HCT116 (cell line): ENCODE measurements at regions not wholly inside any gene's neighbourhood (a gene's known extent, or its start where the extent isn't known, plus 50 kb on each side); places are given as distances from the start of the nearest gene placed in this dataset.

Source experiments
- ATAC-seq: fragments of 200-7000 bp; cut with Tn5 transposase; 2 replicates; pipeline ENCODE4 v1.9.1; 2020; ENCODE audit warnings: mild to moderate bottlenecking, moderate library complexity
- BruUV-seq: library from RNA; stranded (reverse); fragments of 400-500 nt; replicated peaks from 2 replicates; lab custom pipeline; 2021; lab: Mats Ljungman, UMichigan
- CTCF ChIA-PET: fragments of 300-600 bp; sonication (Branson Sonifier 250); formaldehyde crosslinking; loops from one replicate; lab custom pipeline; 2021; ENCODE audit warnings: antibody characterized with exemption; lab: Charles Lee
- POLR2A ChIA-PET: fragments of 300-600, 350-600 bp; sonication (Branson Sonifier 250); formaldehyde crosslinking; loops from one replicate; lab custom pipeline; 2021; ENCODE audit warnings: antibody characterized with exemption; lab: Charles Lee
- RAD21 ChIA-PET, 2 experiments: fragments of 300-600 bp; sonication (Branson Sonifier 250); formaldehyde crosslinking; loops; one replicate each; lab custom pipeline; 2023; ENCODE audit warnings: low total read pairs in 2 of 2; ENCODE audit not compliant: uncharacterized antibody in 2 of 2, unreplicated experiment in 2 of 2, low non-redundant PET in 1 of 2; lab: Charles Lee
- DNase-seq: peaks from one replicate; pipeline ENCODE4 v3.0.0-alpha.2; 2010; ENCODE audit warnings: low read depth, low spot score
- H2AFZ ChIP-seq: fragments of 200-600 bp; shearing (Covaris generic), sonication (generic); 2 replicates; pipeline ENCODE4 v1.6.1; 2017; ENCODE audit warnings: low read depth, mixed run types, mixed read lengths, antibody characterized with exemption, low read length; ENCODE audit not compliant: poor library complexity, severe bottlenecking
- H3K27ac ChIP-seq: 2 replicates; pipeline ENCODE4 v1.5.1; 2012; ENCODE audit warnings: low read depth, low read length
- H3K27me3 ChIP-seq: fragments of 200-600 bp; sonication (generic); 2 replicates; pipeline ENCODE4 v1.6.1; 2016; ENCODE audit warnings: mixed run types, low read length, mixed read lengths; ENCODE audit not compliant: insufficient read depth
- H3K36me3 ChIP-seq, 2 experiments: fragments of 200-500 bp in 1 of 2; fragments of 200-600 bp in 1 of 2; sonication (Bioruptor generic) in 1 of 2; sonication (generic) in 1 of 2; 2 replicates each; pipeline versions ENCODE4 v1.5.1 to v1.6.1; 2014 to 2016; ENCODE audit warnings: low read length in 2 of 2, inconsistent platforms in 1 of 2, mixed read lengths in 1 of 2, mixed run types in 1 of 2; ENCODE audit not compliant: insufficient read depth in 2 of 2, control insufficient read depth in 1 of 2
- H3K4me1 ChIP-seq, 2 experiments: fragments of 200-600 bp in 1 of 2; sonication (generic) in 1 of 2; 2 replicates each; pipeline versions ENCODE4 v1.5.1 to v1.6.1; 2012 to 2017; ENCODE audit warnings: low read length in 2 of 2, inconsistent platforms in 1 of 2, mild to moderate bottlenecking in 1 of 2, mixed read lengths in 1 of 2, mixed run types in 1 of 2, moderate library complexity in 1 of 2; ENCODE audit not compliant: insufficient read depth in 2 of 2, control insufficient read depth in 1 of 2
- H3K4me2 ChIP-seq: fragments of 200-600 bp; sonication (generic); 2 replicates; pipeline ENCODE4 v1.6.1; 2017; ENCODE audit warnings: mixed run types, low read length, mixed read lengths
- H3K4me3 ChIP-seq, 2 experiments: fragments of 200-600 bp in 1 of 2; sonication (generic) in 1 of 2; replicated peaks in 1 of 2; 2 replicates each; pipeline ENCODE4 v1.5.1; 2011 to 2016; ENCODE audit warnings: low read length in 2 of 2, control low read depth in 1 of 2, low read depth in 1 of 2, mild to moderate bottlenecking in 1 of 2, mixed read lengths in 1 of 2, mixed run types in 1 of 2
- H3K79me2 ChIP-seq: fragments of 200-600 bp; sonication (generic); 2 replicates; pipeline ENCODE4 v1.6.1; 2017; ENCODE audit warnings: mild to moderate bottlenecking, mixed run types, low read length, moderate library complexity, mixed read lengths; ENCODE audit not compliant: insufficient read depth
- H3K9ac ChIP-seq: fragments of 200-600 bp; sonication (generic); 2 replicates; pipeline ENCODE4 v1.6.1; 2016; ENCODE audit warnings: low read length, mixed read lengths
- H3K9me2 ChIP-seq: fragments of 200-600 bp; sonication (generic), shearing (Covaris generic); 2 replicates; pipeline ENCODE4 v1.6.1; 2017; ENCODE audit warnings: mixed run types, mild to moderate bottlenecking, moderate library complexity; ENCODE audit not compliant: insufficient read depth
- H3K9me3 ChIP-seq, 2 experiments: fragments of 200-500 bp in 1 of 2; fragments of 200-600 bp in 1 of 2; sonication (Bioruptor generic) in 1 of 2; sonication (generic) in 1 of 2; 2 replicates each; pipeline ENCODE4 v1.6.1; 2014 to 2017; ENCODE audit warnings: low read length in 2 of 2, mixed read lengths in 2 of 2, inconsistent platforms in 1 of 2, low read depth in 1 of 2, mild to moderate bottlenecking in 1 of 2, mixed run types in 1 of 2, moderate library complexity in 1 of 2; ENCODE audit not compliant: control insufficient read depth in 1 of 2, insufficient read depth in 1 of 2
- H4K20me1 ChIP-seq: fragments of 200-600 bp; sonication (generic), shearing (Covaris generic); 2 replicates; pipeline ENCODE4 v1.6.1; 2017; ENCODE audit warnings: mixed run types, mild to moderate bottlenecking, moderate library complexity; ENCODE audit not compliant: insufficient read depth
- ATF3 ChIP-seq: IDR thresholded peaks from 2 replicates; pipeline ENCODE4 v1.6.1; 2012
- CBX3 ChIP-seq: IDR thresholded peaks from 2 replicates; pipeline ENCODE4 v1.6.1; 2012; ENCODE audit warnings: low read depth
- CTCF ChIP-seq, 3 experiments: fragments of 200-600 bp in 1 of 3; sonication (generic) in 1 of 3; IDR thresholded peaks in 2 of 3; conservative IDR thresholded peaks in 1 of 3; 2 replicates each; pipeline ENCODE4 v1.5.1; 2012 to 2017; ENCODE audit warnings: low read depth in 2 of 3, low read length in 2 of 3, antibody characterized with exemption in 1 of 3, borderline replicate concordance in 1 of 3, control low read depth in 1 of 3, mild to moderate bottlenecking in 1 of 3, mixed read lengths in 1 of 3, mixed run types in 1 of 3, moderate library complexity in 1 of 3; ENCODE audit not compliant: insufficient read depth in 1 of 3
- EGR1 ChIP-seq: IDR thresholded peaks from 2 replicates; pipeline ENCODE4 v1.6.1; 2012; ENCODE audit warnings: low read depth
- EZH2 ChIP-seq: fragments of 200-600 bp; sonication (generic); IDR thresholded peaks from 2 replicates; pipeline ENCODE4 v1.6.1; 2017; ENCODE audit warnings: antibody characterized with exemption, mixed run types
- EZH2phosphoT487 ChIP-seq: fragments of 200-600 bp; IDR thresholded peaks from 2 replicates; pipeline ENCODE4 v1.6.1; 2018; ENCODE audit warnings: antibody characterized with exemption, borderline replicate concordance
- JUND ChIP-seq: IDR thresholded peaks from 2 replicates; pipeline ENCODE4 v1.6.1; 2012
- MAX ChIP-seq: IDR thresholded peaks from 2 replicates; pipeline ENCODE4 v1.6.1; 2012
- POLR2AphosphoS5 ChIP-seq: IDR thresholded peaks from 2 replicates; pipeline ENCODE4 v1.6.1; 2011; ENCODE audit warnings: mild to moderate bottlenecking, low read depth, low read length, moderate library complexity
- RAD21 ChIP-seq: IDR thresholded peaks from 2 replicates; pipeline ENCODE4 v1.6.1; 2012; ENCODE audit warnings: low read depth, mild to moderate bottlenecking
- SIN3A ChIP-seq: IDR thresholded peaks from 2 replicates; pipeline ENCODE4 v1.6.1; 2012; ENCODE audit warnings: low read depth
- SP1 ChIP-seq: IDR thresholded peaks from 2 replicates; pipeline ENCODE4 v1.6.1; 2012; ENCODE audit warnings: low read depth
- SRF ChIP-seq: IDR thresholded peaks from 2 replicates; pipeline ENCODE4 v1.6.1; 2012; ENCODE audit warnings: low read depth
- TCF7L2 ChIP-seq: IDR thresholded peaks from 2 replicates; pipeline ENCODE4 v1.7.0; 2011; ENCODE audit warnings: borderline replicate concordance, inconsistent platforms; ENCODE audit not compliant: insufficient read depth, insufficient read length; ENCODE audit errors: extremely low read depth
- YY1 ChIP-seq: IDR thresholded peaks from 2 replicates; pipeline ENCODE4 v1.6.1; 2011; ENCODE audit warnings: low read length, low read depth, moderate library complexity, mild to moderate bottlenecking; ENCODE audit not compliant: insufficient replicate concordance; ENCODE audit errors: extremely low read depth
- ZNF274 ChIP-seq: fragments of 200-500 bp; sonication (Bioruptor generic); IDR thresholded peaks from 2 replicates; pipeline ENCODE4 v1.6.1; 2014; ENCODE audit warnings: mild to moderate bottlenecking, low read depth, low read length, inconsistent platforms
- intact Hi-C: fragments of 100-400 bp; cut with micrococcal nuclease; formaldehyde crosslinking; loops from 2 replicates; pipeline ENCODE4 v1.10.0; 2022

GRCh38 chr21:35850029-35850428 lies 210.3 kb downstream of the SETD4 start:
- Histone ChIP-seq H3K27me3 (no peaks in the 10 kb centered on the region), H3K27ac (no peak overlapping the region), H3K4me3 (no peak overlapping the region), H2AFZ (no peak overlapping the region), H3K36me3 (no peaks in the 10 kb centered on the region), H3K4me1 (no peaks in the 10 kb centered on the region), H3K79me2 (no peaks in the 10 kb centered on the region), H3K9me2 (no peaks in the 10 kb centered on the region), H4K20me1 (no peaks in the 10 kb centered on the region), H3K9ac (no peak overlapping the region), H3K4me2 (no peak overlapping the region), H3K9me3 (no peaks in the 10 kb centered on the region)
- ChIA-PET CTCF (interaction anchor here (2.7 kb wide), 1 partner anchor 10 kb away, joined by 9 read pairs; no protein-coding TSS in a partner anchor), RAD21 (no interaction called here), POLR2A (no interaction called here)
- intact Hi-C loops, result no loop called here
- TF ChIP-seq EGR1 (no peak), EZH2 (no peak), POLR2AphosphoS5 (no peak), SP1 (no peak), RAD21 (no peak), CBX3 (no peak), JUND (no peak), TCF7L2 (no peak), SRF (no peak), ZNF274 (no peak), MAX (no peak), SIN3A (no peak)
- ATAC-seq (no peak), DNase-seq (no peak)
- BruUV-seq, result no TSS peak

- ChIA-PET POLR2A (no interaction called here), CTCF (interaction anchor here (2.7 kb wide), 1 partner anchor 9 kb away, joined by 9 read pairs; no protein-coding TSS in a partner anchor), RAD21 (no interaction called here)
- H3K9ac ChIP-seq, result no peak overlapping the region
- no peak overlapping the region for H3K4me3 ChIP-seq
- DNase-seq (no peak), ATAC-seq (no peak)
- H3K27ac ChIP-seq, result no peak overlapping the region
- no peaks in the 10 kb centered on the region for H4K20me1 ChIP-seq
- no peaks in the 10 kb centered on the region for H3K9me3 ChIP-seq
- no peak overlapping the region for H2AFZ ChIP-seq
- intact Hi-C loops, result loop anchor here (10.0 kb wide), 1 partner anchor 414 kb away; no protein-coding TSS in a partner anchor
- no peak overlapping the region for H3K4me2 ChIP-seq
- no TSS peak for BruUV-seq
- no peaks in the 10 kb centered on the region for H3K4me1 ChIP-seq
- H3K9me2 ChIP-seq, result no peaks in the 10 kb centered on the region
- no peaks in the 10 kb centered on the region for H3K36me3 ChIP-seq
- H3K79me2 ChIP-seq, result no peaks in the 10 kb centered on the region
- H3K27me3 ChIP-seq, result no peaks in the 10 kb centered on the region
- TF ChIP-seq EZH2phosphoT487 (no peak), SRF (no peak), EZH2 (no peak), RAD21 (no peak), ATF3 (no peak), YY1 (no peak), MAX (no peak), SP1 (no peak), CTCF (IDR thresholded peaks at IDR 0.05 in 2 of 3, conservative IDR thresholded peaks at IDR 0.05 in 1 of 3; ENCODE audit: borderline replicate concordance in 1 of 3, insufficient read depth in 1 of 3, low read depth in 2 of 3, low read length in 2 of 3) (no peak), CBX3 (no peak)
Measured at GRCh38 chr21:35849144-35849543, 211.2 kb downstream of the SETD4 start.
